ENCODE measurements at regions not wholly inside any gene's neighbourhood (a gene's known extent, or its start where the extent isn't known, plus 50 kb on each side); places are given as distances from the start of the nearest gene placed in this dataset.

DNA sequence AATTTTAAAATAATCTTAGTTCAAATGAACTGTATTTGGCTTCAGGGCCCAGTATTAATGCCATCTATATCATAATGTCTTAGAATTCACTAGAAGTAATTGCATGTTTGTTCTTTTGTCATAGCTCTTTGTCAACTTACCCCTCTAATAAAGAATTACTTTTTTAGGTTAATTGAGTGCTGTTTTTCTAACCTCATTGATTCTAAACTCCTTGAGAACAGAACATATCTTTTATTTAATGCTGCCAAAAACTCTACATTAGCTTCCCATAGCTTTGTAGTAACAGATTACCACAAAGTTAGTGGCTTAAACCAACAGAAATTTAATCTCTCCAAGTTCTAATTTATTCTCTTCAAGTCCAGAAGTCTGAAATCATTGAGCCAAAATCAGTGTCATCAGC, 242.4 kb downstream of the LURAP1L start:
- CTCF ChIA-PET: interaction anchor here (1.2 kb wide), 1 partner anchor 16 kb away, joined by 5 read pairs; no protein-coding TSS in a partner anchor
- POLR2A ChIA-PET: no interaction called here
- TF ChIP-seq, protein P1, sequence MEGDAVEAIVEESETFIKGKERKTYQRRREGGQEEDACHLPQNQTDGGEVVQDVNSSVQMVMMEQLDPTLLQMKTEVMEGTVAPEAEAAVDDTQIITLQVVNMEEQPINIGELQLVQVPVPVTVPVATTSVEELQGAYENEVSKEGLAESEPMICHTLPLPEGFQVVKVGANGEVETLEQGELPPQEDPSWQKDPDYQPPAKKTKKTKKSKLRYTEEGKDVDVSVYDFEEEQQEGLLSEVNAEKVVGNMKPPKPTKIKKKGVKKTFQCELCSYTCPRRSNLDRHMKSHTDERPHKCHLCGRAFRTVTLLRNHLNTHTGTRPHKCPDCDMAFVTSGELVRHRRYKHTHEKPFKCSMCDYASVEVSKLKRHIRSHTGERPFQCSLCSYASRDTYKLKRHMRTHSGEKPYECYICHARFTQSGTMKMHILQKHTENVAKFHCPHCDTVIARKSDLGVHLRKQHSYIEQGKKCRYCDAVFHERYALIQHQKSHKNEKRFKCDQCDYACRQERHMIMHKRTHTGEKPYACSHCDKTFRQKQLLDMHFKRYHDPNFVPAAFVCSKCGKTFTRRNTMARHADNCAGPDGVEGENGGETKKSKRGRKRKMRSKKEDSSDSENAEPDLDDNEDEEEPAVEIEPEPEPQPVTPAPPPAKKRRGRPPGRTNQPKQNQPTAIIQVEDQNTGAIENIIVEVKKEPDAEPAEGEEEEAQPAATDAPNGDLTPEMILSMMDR (IDR thresholded peaks at IDR 0.05; ENCODE audit: control extremely low read depth, extremely low read depth, low read depth, missing control alignments): no peak
- DNase-seq (ENCODE audit: extremely low spot score): no peak

DNA sequence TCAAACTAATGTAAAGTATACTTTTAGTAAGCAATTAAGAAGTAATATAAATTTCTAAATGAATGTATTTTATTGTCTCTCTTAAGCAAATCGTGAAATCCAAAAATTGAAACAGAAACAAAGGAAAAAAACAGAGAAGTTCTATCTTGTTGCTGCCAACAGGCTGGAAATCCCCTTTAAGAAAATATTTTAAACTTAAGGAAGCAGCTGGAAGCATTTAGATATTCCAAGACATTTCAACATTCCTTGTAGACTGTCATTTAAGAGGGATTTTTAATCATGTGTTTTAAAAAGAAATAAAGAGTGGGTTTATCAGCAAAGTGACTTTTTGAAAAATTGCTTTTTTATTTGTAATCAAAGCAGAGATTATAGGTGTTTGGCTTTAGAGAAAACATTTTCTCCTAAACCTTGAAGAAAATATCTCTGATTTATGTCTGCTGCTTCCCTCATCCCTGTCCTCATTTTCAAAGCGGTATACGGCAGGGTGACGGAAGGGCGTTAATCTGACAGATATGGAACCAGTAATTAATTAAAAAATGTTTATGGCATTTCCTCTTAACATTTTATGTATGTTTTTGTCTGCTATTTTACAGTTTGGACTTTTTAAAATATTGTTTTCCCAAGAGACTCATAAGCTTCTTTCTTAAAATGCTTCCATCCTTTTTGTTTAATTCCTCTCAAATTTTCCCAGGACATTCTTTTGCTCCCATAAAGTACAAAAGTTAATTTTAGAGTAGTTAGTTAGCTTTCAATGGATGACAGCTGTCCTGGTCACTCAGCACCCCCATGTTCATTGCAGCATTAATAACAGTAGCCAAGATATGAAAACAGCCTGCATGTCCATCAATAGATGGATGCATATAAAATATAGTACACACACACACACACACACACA, 245.6 kb downstream of the LURAP1L start:
- CTCF ChIA-PET: interaction anchor here (1.0 kb wide), 1 partner anchor 1409 kb away, joined by 4 read pairs; no protein-coding TSS in a partner anchor
- POLR2A ChIA-PET: no interaction called here
- DNase-seq (ENCODE audit: extremely low spot score): no peak
- TF ChIP-seq, protein P1 (IDR thresholded peaks at IDR 0.05; ENCODE audit: control extremely low read depth, extremely low read depth, low read depth, missing control alignments): no peak

DNA sequence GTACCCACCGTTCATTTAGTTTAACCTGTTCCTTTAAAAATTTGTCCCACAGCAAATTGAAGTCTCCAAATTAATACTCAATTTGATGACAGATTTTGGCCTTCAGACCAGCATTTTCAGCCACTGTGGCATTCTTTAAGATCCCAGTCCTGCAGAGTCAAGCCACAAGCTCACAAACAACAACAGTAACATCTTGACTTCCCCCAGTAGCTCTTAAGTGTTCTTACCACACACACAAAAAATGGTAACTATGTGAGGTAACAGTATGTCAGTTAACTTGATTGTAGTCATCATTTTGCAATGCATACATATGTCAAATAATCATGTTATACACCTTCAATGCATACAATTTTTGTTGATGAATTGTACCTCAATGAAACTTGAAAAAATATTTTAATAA, 247.9 kb downstream of the LURAP1L start:
- TF ChIP-seq, protein P1 (IDR thresholded peaks at IDR 0.05; ENCODE audit: control extremely low read depth, extremely low read depth, low read depth, missing control alignments): no peak
- DNase-seq (ENCODE audit: extremely low spot score): no peak
- ChIA-PET CTCF (no interaction called here), POLR2A (no interaction called here)

DNA sequence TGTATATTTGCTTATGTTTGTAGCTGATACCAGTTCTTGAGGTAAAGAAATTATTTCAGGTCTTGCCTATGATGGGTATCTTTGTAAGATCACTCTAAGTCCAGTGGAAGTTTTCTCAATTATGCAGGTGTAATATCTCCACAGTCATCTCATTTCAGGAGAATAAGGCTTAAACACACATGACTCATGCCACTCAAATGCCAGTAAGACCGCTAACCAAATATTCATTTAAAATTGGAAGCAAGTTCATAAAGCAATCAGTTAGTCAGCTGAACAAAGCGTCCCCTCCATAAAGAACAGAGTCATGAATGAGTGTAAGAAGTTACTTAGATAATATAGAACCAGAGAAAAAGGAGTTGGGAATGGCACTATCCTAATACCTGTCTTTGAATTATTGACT, 248.7 kb downstream of the LURAP1L start:
- POLR2A ChIA-PET: no interaction called here
- CTCF ChIA-PET: interaction anchor here (0.9 kb wide), 1 partner anchor 10 kb away, joined by 3 read pairs; no protein-coding TSS in a partner anchor
- TF ChIP-seq, protein P1 (IDR thresholded peaks at IDR 0.05; ENCODE audit: control extremely low read depth, extremely low read depth, low read depth, missing control alignments): no peak
- no peak for DNase-seq (ENCODE audit: extremely low spot score)

DNA sequence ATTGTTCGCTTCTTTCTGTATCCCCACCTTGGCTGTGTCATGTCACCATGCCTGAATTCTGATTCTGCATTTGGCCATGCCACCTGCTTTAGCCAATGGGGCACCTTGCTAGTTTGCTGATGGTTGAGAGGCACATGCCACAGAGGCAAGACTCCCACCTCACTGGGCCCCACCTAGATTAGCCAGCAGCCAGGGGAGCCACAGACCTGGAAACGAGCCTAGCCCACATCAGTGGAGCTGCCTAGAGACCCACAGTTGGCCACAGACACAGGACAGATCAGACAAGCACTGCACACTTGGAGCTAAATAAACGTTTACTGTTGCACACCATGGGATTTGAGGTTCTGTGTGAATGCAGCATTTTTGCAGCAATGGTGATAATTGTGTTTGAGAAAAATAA, 252.1 kb downstream of the LURAP1L start:
- DNase-seq (ENCODE audit: extremely low spot score): no peak
- CTCF ChIA-PET: interaction anchor here (1.3 kb wide), 2 partner anchors 10 to 59 kb away, joined by 3 read pairs; no protein-coding TSS in a partner anchor
- POLR2A ChIA-PET: no interaction called here
- TF ChIP-seq, protein P1 (IDR thresholded peaks at IDR 0.05; ENCODE audit: control extremely low read depth, extremely low read depth, low read depth, missing control alignments): no peak

DNA sequence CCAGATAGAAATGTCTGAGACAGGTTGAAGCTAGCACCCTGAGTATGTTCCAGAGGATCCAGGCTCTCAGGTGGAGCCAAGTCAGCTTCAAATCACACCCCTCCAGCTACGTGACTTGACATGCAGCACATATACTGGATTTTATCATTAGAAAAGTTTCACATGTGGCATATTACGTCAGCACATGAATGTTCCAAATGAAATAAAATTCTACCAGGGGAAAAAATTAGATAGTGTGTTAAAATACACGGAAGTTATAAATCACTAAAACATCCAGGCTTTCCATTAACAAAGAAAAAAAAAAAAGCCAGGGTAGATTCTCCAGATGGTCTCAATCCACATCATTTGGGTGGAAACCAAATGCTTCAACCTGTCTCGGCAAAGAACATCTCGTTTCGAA, 251.6 kb downstream of the MPDZ start:
- CTCF ChIA-PET: no interaction called here
- TF ChIP-seq, protein P1 (IDR thresholded peaks at IDR 0.05; ENCODE audit: control extremely low read depth, extremely low read depth, low read depth, missing control alignments): no peak
- POLR2A ChIA-PET: no interaction called here
- DNase-seq (ENCODE audit: extremely low spot score): no peak
